ENCODE measurements at regions not wholly inside any gene's neighbourhood (a gene's known extent, or its start where the extent isn't known, plus 50 kb on each side); places are given as distances from the start of the nearest gene placed in this dataset.
A peak's percentile ranks its signal among the peaks of the same experiment; 100 is the strongest.

- Histone ChIP-seq H3K9ac (ENCODE audit: low read length) (no peak overlapping the region), H3K27me3 (replicated peaks; ENCODE audit: control insufficient read depth, insufficient read depth, low read length) (no peaks in the 10 kb centered on the region), H3K36me3 (ENCODE audit: control insufficient read depth, insufficient read depth, low read length, severe bottlenecking) (no peaks in the 10 kb centered on the region), H3K4me3 (ENCODE audit: low read length) (no peak overlapping the region), H3K9me3 (ENCODE audit: control insufficient read depth, low read length) (no peaks in the 10 kb centered on the region), H3K4me1 (ENCODE audit: control insufficient read depth, insufficient read depth, low read length) (no peaks in the 10 kb centered on the region)
- peak; percentile 46 for DNase-seq (ENCODE audit: low read depth)
Observed at GRCh38 chr2:185433824-185434223, 304.8 kb upstream of the FSIP2 start.

- H3K27me3 ChIP-seq (replicated peaks; ENCODE audit: control insufficient read depth, insufficient read depth, low read length) = no peaks in the 10 kb centered on the region
- no peaks in the 10 kb centered on the region for H3K9me3 ChIP-seq (ENCODE audit: control insufficient read depth, low read length)
- no peak overlapping the region for H3K4me3 ChIP-seq (ENCODE audit: low read length)
- no peak overlapping the region for H3K9ac ChIP-seq (ENCODE audit: low read length)
- no peaks in the 10 kb centered on the region for H3K4me1 ChIP-seq (ENCODE audit: control insufficient read depth, insufficient read depth, low read length)
- peak; percentile 25 for DNase-seq (ENCODE audit: low read depth)
- H3K36me3 ChIP-seq (ENCODE audit: control insufficient read depth, insufficient read depth, low read length, severe bottlenecking) = no peaks in the 10 kb centered on the region
Observed at GRCh38 chr2:185436787-185437372, 301.7 kb upstream of the FSIP2 start.

- H3K9me3 ChIP-seq (ENCODE audit: control insufficient read depth, low read length) = peaks cover 2% of the 10 kb centered on the region
- no peak overlapping the region for H3K9ac ChIP-seq (ENCODE audit: low read length)
- no peak overlapping the region for H3K4me3 ChIP-seq (ENCODE audit: low read length)
- no peaks in the 10 kb centered on the region for H3K36me3 ChIP-seq (ENCODE audit: control insufficient read depth, insufficient read depth, low read length, severe bottlenecking)
- no peaks in the 10 kb centered on the region for H3K27me3 ChIP-seq (replicated peaks; ENCODE audit: control insufficient read depth, insufficient read depth, low read length)
- H3K4me1 ChIP-seq (ENCODE audit: control insufficient read depth, insufficient read depth, low read length) = no peaks in the 10 kb centered on the region
- DNase-seq (ENCODE audit: low read depth) = no peak
Observed at GRCh38 chr2:185441486-185442005, 297.1 kb upstream of the FSIP2 start.

- peak; percentile 76 for DNase-seq (ENCODE audit: low read depth)
- Histone ChIP-seq H3K4me3 (ENCODE audit: low read length) (no peak overlapping the region), H3K27me3 (replicated peaks; ENCODE audit: control insufficient read depth, insufficient read depth, low read length) (no peaks in the 10 kb centered on the region)
Observed at GRCh38 chr2:185456517-185456916, 282.1 kb upstream of the FSIP2 start.

GRCh38 chr2:185463481-185463880, 275.1 kb upstream of the FSIP2 start:
- Histone ChIP-seq H3K4me1 (ENCODE audit: control insufficient read depth, insufficient read depth, low read length) (no peaks in the 10 kb centered on the region), H3K4me3 (ENCODE audit: low read length) (no peak overlapping the region), H3K9me3 (ENCODE audit: control insufficient read depth, low read length) (peaks cover 3% of the 10 kb centered on the region), H3K9ac (ENCODE audit: low read length) (no peak overlapping the region), H3K36me3 (ENCODE audit: control insufficient read depth, insufficient read depth, low read length, severe bottlenecking) (no peaks in the 10 kb centered on the region), H3K27me3 (replicated peaks; ENCODE audit: control insufficient read depth, insufficient read depth, low read length) (no peaks in the 10 kb centered on the region)
- no peak for DNase-seq (ENCODE audit: low read depth)

More at GRCh38 chr2:185456517-185456916, 282.1 kb upstream of the FSIP2 start:
- H3K9me3 ChIP-seq (ENCODE audit: control insufficient read depth, low read length) = peaks cover 8% of the 10 kb centered on the region
- no peaks in the 10 kb centered on the region for H3K4me1 ChIP-seq (ENCODE audit: control insufficient read depth, insufficient read depth, low read length)
- no peak overlapping the region for H3K9ac ChIP-seq (ENCODE audit: low read length)
- no peaks in the 10 kb centered on the region for H3K36me3 ChIP-seq (ENCODE audit: control insufficient read depth, insufficient read depth, low read length, severe bottlenecking)

- DNase-seq (ENCODE audit: low read depth) = no peak
- no peaks in the 10 kb centered on the region for H3K4me1 ChIP-seq (ENCODE audit: control insufficient read depth, insufficient read depth, low read length)
- peaks cover 3% of the 10 kb centered on the region for H3K9me3 ChIP-seq (ENCODE audit: control insufficient read depth, low read length)
- no peaks in the 10 kb centered on the region for H3K36me3 ChIP-seq (ENCODE audit: control insufficient read depth, insufficient read depth, low read length, severe bottlenecking)
- no peaks in the 10 kb centered on the region for H3K27me3 ChIP-seq (replicated peaks; ENCODE audit: control insufficient read depth, insufficient read depth, low read length)
- no peak overlapping the region for H3K9ac ChIP-seq (ENCODE audit: low read length)
- no peak overlapping the region for H3K4me3 ChIP-seq (ENCODE audit: low read length)
Observed at GRCh38 chr2:185466915-185467314, 271.7 kb upstream of the FSIP2 start.

GRCh38 chr2:185471441-185471840, 267.2 kb upstream of the FSIP2 start:
- Histone ChIP-seq H3K27me3 (replicated peaks; ENCODE audit: control insufficient read depth, insufficient read depth, low read length) (no peaks in the 10 kb centered on the region), H3K4me3 (ENCODE audit: low read length) (no peak overlapping the region), H3K9ac (ENCODE audit: low read length) (no peak overlapping the region), H3K4me1 (ENCODE audit: control insufficient read depth, insufficient read depth, low read length) (no peaks in the 10 kb centered on the region), H3K36me3 (ENCODE audit: control insufficient read depth, insufficient read depth, low read length, severe bottlenecking) (no peaks in the 10 kb centered on the region), H3K9me3 (ENCODE audit: control insufficient read depth, low read length) (no peaks in the 10 kb centered on the region)
- no peak for DNase-seq (ENCODE audit: low read depth)

GRCh38 chr2:185472574-185472973, 266.0 kb upstream of the FSIP2 start:
- no peak for DNase-seq (ENCODE audit: low read depth)
- H3K4me3 ChIP-seq (ENCODE audit: low read length) = no peak overlapping the region
- no peaks in the 10 kb centered on the region for H3K4me1 ChIP-seq (ENCODE audit: control insufficient read depth, insufficient read depth, low read length)
- H3K27me3 ChIP-seq (replicated peaks; ENCODE audit: control insufficient read depth, insufficient read depth, low read length) = no peaks in the 10 kb centered on the region
- no peaks in the 10 kb centered on the region for H3K9me3 ChIP-seq (ENCODE audit: control insufficient read depth, low read length)
- H3K36me3 ChIP-seq (ENCODE audit: control insufficient read depth, insufficient read depth, low read length, severe bottlenecking) = no peaks in the 10 kb centered on the region
- no peak overlapping the region for H3K9ac ChIP-seq (ENCODE audit: low read length)

- no peaks in the 10 kb centered on the region for H3K36me3 ChIP-seq (ENCODE audit: control insufficient read depth, insufficient read depth, low read length, severe bottlenecking)
- no peaks in the 10 kb centered on the region for H3K4me1 ChIP-seq (ENCODE audit: control insufficient read depth, insufficient read depth, low read length)
- no peaks in the 10 kb centered on the region for H3K9me3 ChIP-seq (ENCODE audit: control insufficient read depth, low read length)
- no peak for DNase-seq (ENCODE audit: low read depth)
- no peak overlapping the region for H3K9ac ChIP-seq (ENCODE audit: low read length)
- H3K4me3 ChIP-seq (ENCODE audit: low read length) = no peak overlapping the region
- no peaks in the 10 kb centered on the region for H3K27me3 ChIP-seq (replicated peaks; ENCODE audit: control insufficient read depth, insufficient read depth, low read length)
Observed at GRCh38 chr2:185473838-185474237, 264.8 kb upstream of the FSIP2 start.

- H3K27me3 ChIP-seq (replicated peaks; ENCODE audit: control insufficient read depth, insufficient read depth, low read length) = no peaks in the 10 kb centered on the region
- H3K4me1 ChIP-seq (ENCODE audit: control insufficient read depth, insufficient read depth, low read length) = no peaks in the 10 kb centered on the region
- H3K4me3 ChIP-seq (ENCODE audit: low read length) = no peak overlapping the region
- H3K9ac ChIP-seq (ENCODE audit: low read length) = no peak overlapping the region
- H3K9me3 ChIP-seq (ENCODE audit: control insufficient read depth, low read length) = no peaks in the 10 kb centered on the region
- no peaks in the 10 kb centered on the region for H3K36me3 ChIP-seq (ENCODE audit: control insufficient read depth, insufficient read depth, low read length, severe bottlenecking)
- no peak for DNase-seq (ENCODE audit: low read depth)
Observed at GRCh38 chr2:185475914-185476313, 262.7 kb upstream of the FSIP2 start.

GRCh38 chr2:185477452-185477851, 261.2 kb upstream of the FSIP2 start:
- no peak for DNase-seq (ENCODE audit: low read depth)
- no peaks in the 10 kb centered on the region for H3K27me3 ChIP-seq (replicated peaks; ENCODE audit: control insufficient read depth, insufficient read depth, low read length)

GRCh38 chr2:185484602-185485001, 254.0 kb upstream of the FSIP2 start:
- H3K27me3 ChIP-seq (replicated peaks; ENCODE audit: control insufficient read depth, insufficient read depth, low read length) = no peaks in the 10 kb centered on the region
- DNase-seq (ENCODE audit: low read depth) = no peak
- no peaks in the 10 kb centered on the region for H3K4me1 ChIP-seq (ENCODE audit: control insufficient read depth, insufficient read depth, low read length)
- no peak overlapping the region for H3K4me3 ChIP-seq (ENCODE audit: low read length)
- no peak overlapping the region for H3K9ac ChIP-seq (ENCODE audit: low read length)
- H3K9me3 ChIP-seq (ENCODE audit: control insufficient read depth, low read length) = no peaks in the 10 kb centered on the region
- no peaks in the 10 kb centered on the region for H3K36me3 ChIP-seq (ENCODE audit: control insufficient read depth, insufficient read depth, low read length, severe bottlenecking)

More at GRCh38 chr2:185477452-185477851, 261.2 kb upstream of the FSIP2 start:
- Histone ChIP-seq H3K9me3 (ENCODE audit: control insufficient read depth, low read length) (no peaks in the 10 kb centered on the region), H3K9ac (ENCODE audit: low read length) (no peak overlapping the region), H3K4me1 (ENCODE audit: control insufficient read depth, insufficient read depth, low read length) (no peaks in the 10 kb centered on the region), H3K4me3 (ENCODE audit: low read length) (no peak overlapping the region), H3K36me3 (ENCODE audit: control insufficient read depth, insufficient read depth, low read length, severe bottlenecking) (no peaks in the 10 kb centered on the region)
